HCT116 (cell line): ENCODE measurements at regions not wholly inside any gene's neighbourhood (a gene's known extent, or its start where the extent isn't known, plus 50 kb on each side); places are given as distances from the start of the nearest gene placed in this dataset.
A peak's percentile ranks its signal among the peaks of the same experiment; 100 is the strongest.

Source experiments
- ATAC-seq: fragments of 200-7000 bp; cut with Tn5 transposase; 2 replicates; pipeline ENCODE4 v1.9.1; 2020; ENCODE audit warnings: mild to moderate bottlenecking, moderate library complexity
- BruUV-seq: library from RNA; stranded (reverse); fragments of 400-500 nt; replicated peaks from 2 replicates; lab custom pipeline; 2021; lab: Mats Ljungman, UMichigan
- CTCF ChIA-PET: fragments of 300-600 bp; sonication (Branson Sonifier 250); formaldehyde crosslinking; loops from one replicate; lab custom pipeline; 2021; ENCODE audit warnings: antibody characterized with exemption; lab: Charles Lee
- POLR2A ChIA-PET: fragments of 300-600, 350-600 bp; sonication (Branson Sonifier 250); formaldehyde crosslinking; loops from one replicate; lab custom pipeline; 2021; ENCODE audit warnings: antibody characterized with exemption; lab: Charles Lee
- RAD21 ChIA-PET, 2 experiments: fragments of 300-600 bp; sonication (Branson Sonifier 250); formaldehyde crosslinking; loops; one replicate each; lab custom pipeline; 2023; ENCODE audit warnings: low total read pairs in 2 of 2; ENCODE audit not compliant: uncharacterized antibody in 2 of 2, unreplicated experiment in 2 of 2, low non-redundant PET in 1 of 2; lab: Charles Lee
- DNase-seq: peaks from one replicate; pipeline ENCODE4 v3.0.0-alpha.2; 2010; ENCODE audit warnings: low read depth, low spot score
- H2AFZ ChIP-seq: fragments of 200-600 bp; shearing (Covaris generic), sonication (generic); 2 replicates; pipeline ENCODE4 v1.6.1; 2017; ENCODE audit warnings: low read depth, mixed run types, mixed read lengths, antibody characterized with exemption, low read length; ENCODE audit not compliant: poor library complexity, severe bottlenecking
- H3K27ac ChIP-seq: 2 replicates; pipeline ENCODE4 v1.5.1; 2012; ENCODE audit warnings: low read depth, low read length
- H3K27me3 ChIP-seq: fragments of 200-600 bp; sonication (generic); 2 replicates; pipeline ENCODE4 v1.6.1; 2016; ENCODE audit warnings: mixed run types, low read length, mixed read lengths; ENCODE audit not compliant: insufficient read depth
- H3K36me3 ChIP-seq, 2 experiments: fragments of 200-500 bp in 1 of 2; fragments of 200-600 bp in 1 of 2; sonication (Bioruptor generic) in 1 of 2; sonication (generic) in 1 of 2; 2 replicates each; pipeline versions ENCODE4 v1.5.1 to v1.6.1; 2014 to 2016; ENCODE audit warnings: low read length in 2 of 2, inconsistent platforms in 1 of 2, mixed read lengths in 1 of 2, mixed run types in 1 of 2; ENCODE audit not compliant: insufficient read depth in 2 of 2, control insufficient read depth in 1 of 2
- H3K4me1 ChIP-seq, 2 experiments: fragments of 200-600 bp in 1 of 2; sonication (generic) in 1 of 2; 2 replicates each; pipeline versions ENCODE4 v1.5.1 to v1.6.1; 2012 to 2017; ENCODE audit warnings: low read length in 2 of 2, inconsistent platforms in 1 of 2, mild to moderate bottlenecking in 1 of 2, mixed read lengths in 1 of 2, mixed run types in 1 of 2, moderate library complexity in 1 of 2; ENCODE audit not compliant: insufficient read depth in 2 of 2, control insufficient read depth in 1 of 2
- H3K4me2 ChIP-seq: fragments of 200-600 bp; sonication (generic); 2 replicates; pipeline ENCODE4 v1.6.1; 2017; ENCODE audit warnings: mixed run types, low read length, mixed read lengths
- H3K4me3 ChIP-seq, 2 experiments: fragments of 200-600 bp in 1 of 2; sonication (generic) in 1 of 2; replicated peaks in 1 of 2; 2 replicates each; pipeline ENCODE4 v1.5.1; 2011 to 2016; ENCODE audit warnings: low read length in 2 of 2, control low read depth in 1 of 2, low read depth in 1 of 2, mild to moderate bottlenecking in 1 of 2, mixed read lengths in 1 of 2, mixed run types in 1 of 2
- H3K79me2 ChIP-seq: fragments of 200-600 bp; sonication (generic); 2 replicates; pipeline ENCODE4 v1.6.1; 2017; ENCODE audit warnings: mild to moderate bottlenecking, mixed run types, low read length, moderate library complexity, mixed read lengths; ENCODE audit not compliant: insufficient read depth
- H3K9ac ChIP-seq: fragments of 200-600 bp; sonication (generic); 2 replicates; pipeline ENCODE4 v1.6.1; 2016; ENCODE audit warnings: low read length, mixed read lengths
- H3K9me2 ChIP-seq: fragments of 200-600 bp; sonication (generic), shearing (Covaris generic); 2 replicates; pipeline ENCODE4 v1.6.1; 2017; ENCODE audit warnings: mixed run types, mild to moderate bottlenecking, moderate library complexity; ENCODE audit not compliant: insufficient read depth
- H3K9me3 ChIP-seq, 2 experiments: fragments of 200-500 bp in 1 of 2; fragments of 200-600 bp in 1 of 2; sonication (Bioruptor generic) in 1 of 2; sonication (generic) in 1 of 2; 2 replicates each; pipeline ENCODE4 v1.6.1; 2014 to 2017; ENCODE audit warnings: low read length in 2 of 2, mixed read lengths in 2 of 2, inconsistent platforms in 1 of 2, low read depth in 1 of 2, mild to moderate bottlenecking in 1 of 2, mixed run types in 1 of 2, moderate library complexity in 1 of 2; ENCODE audit not compliant: control insufficient read depth in 1 of 2, insufficient read depth in 1 of 2
- H4K20me1 ChIP-seq: fragments of 200-600 bp; sonication (generic), shearing (Covaris generic); 2 replicates; pipeline ENCODE4 v1.6.1; 2017; ENCODE audit warnings: mixed run types, mild to moderate bottlenecking, moderate library complexity; ENCODE audit not compliant: insufficient read depth
- CBX3 ChIP-seq: IDR thresholded peaks from 2 replicates; pipeline ENCODE4 v1.6.1; 2012; ENCODE audit warnings: low read depth
- CEBPB ChIP-seq: IDR thresholded peaks from 2 replicates; pipeline ENCODE4 v1.6.1; 2012; ENCODE audit warnings: low read depth
- CTCF ChIP-seq, 3 experiments: fragments of 200-600 bp in 1 of 3; sonication (generic) in 1 of 3; IDR thresholded peaks in 2 of 3; conservative IDR thresholded peaks in 1 of 3; 2 replicates each; pipeline ENCODE4 v1.5.1; 2012 to 2017; ENCODE audit warnings: low read depth in 2 of 3, low read length in 2 of 3, antibody characterized with exemption in 1 of 3, borderline replicate concordance in 1 of 3, control low read depth in 1 of 3, mild to moderate bottlenecking in 1 of 3, mixed read lengths in 1 of 3, mixed run types in 1 of 3, moderate library complexity in 1 of 3; ENCODE audit not compliant: insufficient read depth in 1 of 3
- ELF1 ChIP-seq: IDR thresholded peaks from 2 replicates; pipeline ENCODE4 v1.6.1; 2012; ENCODE audit warnings: low read depth, borderline replicate concordance
- FOSL1 ChIP-seq: IDR thresholded peaks from 2 replicates; pipeline ENCODE4 v1.6.1; 2012; ENCODE audit warnings: low read depth
- MAX ChIP-seq: IDR thresholded peaks from 2 replicates; pipeline ENCODE4 v1.6.1; 2012
- POLR2AphosphoS5 ChIP-seq: IDR thresholded peaks from 2 replicates; pipeline ENCODE4 v1.6.1; 2011; ENCODE audit warnings: mild to moderate bottlenecking, low read depth, low read length, moderate library complexity
- REST ChIP-seq: IDR thresholded peaks from 2 replicates; pipeline ENCODE4 v1.6.1; 2012; ENCODE audit warnings: low read depth
- TCF7L2 ChIP-seq: IDR thresholded peaks from 2 replicates; pipeline ENCODE4 v1.7.0; 2011; ENCODE audit warnings: borderline replicate concordance, inconsistent platforms; ENCODE audit not compliant: insufficient read depth, insufficient read length; ENCODE audit errors: extremely low read depth
- YY1 ChIP-seq: IDR thresholded peaks from 2 replicates; pipeline ENCODE4 v1.6.1; 2011; ENCODE audit warnings: low read length, low read depth, moderate library complexity, mild to moderate bottlenecking; ENCODE audit not compliant: insufficient replicate concordance; ENCODE audit errors: extremely low read depth
- ZFX ChIP-seq: fragments of 450-650 bp; IDR thresholded peaks from 2 replicates; pipeline ENCODE4 v1.6.1; 2017
- ZNF274 ChIP-seq: fragments of 200-500 bp; sonication (Bioruptor generic); IDR thresholded peaks from 2 replicates; pipeline ENCODE4 v1.6.1; 2014; ENCODE audit warnings: mild to moderate bottlenecking, low read depth, low read length, inconsistent platforms
- intact Hi-C: fragments of 100-400 bp; cut with micrococcal nuclease; formaldehyde crosslinking; loops from 2 replicates; pipeline ENCODE4 v1.10.0; 2022

GRCh38 chr3:106512846-106513245, 644.0 kb upstream of the CBLB start (continued):
- no peak for TF ChIP-seq CBX3
- no peak for TF ChIP-seq TCF7L2
- TF ChIP-seq ZFX: no peak

- CTCF ChIA-PET: no interaction called here
- BruUV-seq: no TSS peak
- intact Hi-C loops: no loop called here
Observed at GRCh38 chr3:106514431-106514830, 645.6 kb upstream of the CBLB start.

GRCh38 chr3:106518516-106518915, 649.7 kb upstream of the CBLB start:
- no TSS peak for BruUV-seq
- 0 out of 4 replicates have a peak, but pooled peaks cover 0 to 6% of the 10 kb centered on the region in 2 experiments for H3K4me1 ChIP-seq
- DNase-seq: no peak
- no peak overlapping the region for H3K4me2 ChIP-seq
- ChIA-PET CTCF (no interaction called here), RAD21 (no interaction called here), POLR2A (no interaction called here)
- H4K20me1 ChIP-seq: no peaks in the 10 kb centered on the region
- intact Hi-C loops: no loop called here
- H3K79me2 ChIP-seq: no peaks in the 10 kb centered on the region
- no peak overlapping the region for H3K27ac ChIP-seq
- H3K9me3 ChIP-seq: no peaks in the 10 kb centered on the region
- H3K4me3 ChIP-seq: no peak overlapping the region
- H3K9ac ChIP-seq: no peak overlapping the region
- no peaks in the 10 kb centered on the region for H3K9me2 ChIP-seq
- no peaks in the 10 kb centered on the region for H3K27me3 ChIP-seq
- ATAC-seq: no peak
- no peaks in the 10 kb centered on the region for H3K36me3 ChIP-seq
- H2AFZ ChIP-seq: peak overlapping the region; percentile 11
- TF ChIP-seq REST: no peak
- TF ChIP-seq POLR2AphosphoS5: no peak
- no peak for TF ChIP-seq CTCF (IDR thresholded peaks at IDR 0.05 in 2 of 3, conservative IDR thresholded peaks at IDR 0.05 in 1 of 3; ENCODE audit: borderline replicate concordance in 1 of 3, insufficient read depth in 1 of 3, low read depth in 2 of 3, low read length in 2 of 3)
- TF ChIP-seq ELF1: no peak
- no peak for TF ChIP-seq FOSL1
- TF ChIP-seq CEBPB: no peak
- TF ChIP-seq ZNF274: no peak
- no peak for TF ChIP-seq YY1

More at GRCh38 chr3:106514431-106514830, 645.6 kb upstream of the CBLB start:
- Histone ChIP-seq H3K4me2 (no peak overlapping the region), H4K20me1 (no peaks in the 10 kb centered on the region), H3K36me3 (no peaks in the 10 kb centered on the region), H3K9me3 (no peaks in the 10 kb centered on the region), H3K27me3 (no peaks in the 10 kb centered on the region), H3K4me3 (no peak overlapping the region), H3K9me2 (no peaks in the 10 kb centered on the region), H3K4me1 (0 out of 4 replicates have a peak, but pooled peaks cover 0 to 6% of the 10 kb centered on the region in 2 experiments), H3K27ac (no peak overlapping the region), H2AFZ (no peak overlapping the region), H3K9ac (no peak overlapping the region), H3K79me2 (no peaks in the 10 kb centered on the region)
- TF ChIP-seq YY1 (no peak), MAX (no peak), ZFX (no peak), ELF1 (no peak), CBX3 (no peak)
- ChIA-PET RAD21 (no interaction called here), POLR2A (no interaction called here)
- ATAC-seq: no peak
- DNase-seq: no peak
